Uterus (tissue), 3 donors: ENCODE measurements at regions not wholly inside any gene's neighbourhood (a gene's known extent, or its start where the extent isn't known, plus 50 kb on each side); places are given as distances from the start of the nearest gene placed in this dataset.

Experiments
- DNase-seq, 2 donors: peaks; one replicate each; pipeline ENCODE4 v3.0.0-alpha.2; 2019 to 2020
- H3K27ac ChIP-seq, 2 donors: fragments of 200-600 bp; sonication (generic); 1 replicate in 1 of 2; 2 replicates in 1 of 2; pipeline ENCODE4 v1.5.1; 2016 to 2018
- H3K27me3 ChIP-seq, 2 donors: fragments of 200-600 bp; sonication (generic); one replicate each; pipeline ENCODE4 v1.5.1; 2018 to 2019; ENCODE audit warnings: control low read depth in 1 of 2
- H3K36me3 ChIP-seq, 2 donors: fragments of 200-600 bp; sonication (generic); one replicate each; pipeline ENCODE4 v1.5.1; 2019; ENCODE audit warnings: control low read depth in 1 of 2
- H3K4me1 ChIP-seq, 2 donors: fragments of 200-600 bp; sonication (generic); one replicate each; pipeline ENCODE4 v1.5.1; 2018 to 2019; ENCODE audit warnings: control low read depth in 1 of 2
- H3K4me3 ChIP-seq, 2 donors: fragments of 200-600 bp; sonication (generic); 1 replicate in 1 of 2; 2 replicates in 1 of 2; pipeline ENCODE4 v1.5.1; 2018 to 2019; ENCODE audit warnings: mild to moderate bottlenecking in 1 of 2
- H3K9me3 ChIP-seq, 2 donors: fragments of 200-600 bp; sonication (generic); one replicate each; pipeline ENCODE4 v1.5.1; 2019; ENCODE audit warnings: control low read depth in 1 of 2
- POLR2A ChIP-seq, 2 donors: fragments of 450-650 bp; IDR thresholded peaks; one replicate each; pipeline ENCODE4 v1.6.1; 2016; ENCODE audit warnings: antibody characterized with exemption in 2 of 2, mild to moderate bottlenecking in 1 of 2, moderate library complexity in 1 of 2
- intact Hi-C: fragments of 100-400 bp; cut with DNase I; formaldehyde crosslinking; loops from one replicate; pipeline ENCODE4 v1.15.1; 2023; ENCODE audit warnings: low total_unique reads
- TF ChIP-seq, protein P1 (sequence below), 4 experiments: fragments of 200-600 bp in 2 of 4; fragments of 450-650 bp in 2 of 4; sonication (generic) in 2 of 4; IDR thresholded peaks; one replicate each; pipeline ENCODE4 v1.5.1; 2016 to 2019; ENCODE audit warnings: antibody characterized with exemption in 4 of 4, mild to moderate bottlenecking in 2 of 4, moderate library complexity in 1 of 4
- donor health status: DM: yes; HTN: yes; CAD: no.

DNA sequence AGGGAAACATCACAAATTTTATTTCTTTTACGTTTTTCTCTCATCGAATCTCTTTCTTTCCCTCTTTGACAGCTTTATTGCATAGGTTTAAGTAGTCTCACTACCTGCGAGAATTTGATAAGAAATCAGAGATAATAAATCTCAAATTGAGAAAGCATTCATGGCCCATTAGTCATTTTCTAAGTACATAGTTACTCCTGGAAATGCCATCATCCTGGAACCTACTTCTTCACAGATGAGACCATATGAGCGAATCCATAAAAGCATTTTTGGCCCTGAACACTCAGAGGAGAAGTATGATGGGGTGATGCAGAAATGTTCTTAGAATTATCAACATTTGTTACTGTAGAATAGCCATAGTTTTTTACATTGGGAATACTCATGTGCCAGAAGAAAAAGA, 138.0 kb upstream of the ARHGAP28 start:
- intact Hi-C loops: no loop called here
- Histone ChIP-seq H3K4me3 (no peak overlapping the region), H3K27ac (no peak overlapping the region), H3K27me3 (no peaks in the 10 kb centered on the region), H3K9me3 (peaks cover 0 to 2% of the 10 kb centered on the region in 2 donors), H3K36me3 (no peaks in the 10 kb centered on the region), H3K4me1 (no peaks in the 10 kb centered on the region)
- no peak for DNase-seq
- TF ChIP-seq, protein P1, sequence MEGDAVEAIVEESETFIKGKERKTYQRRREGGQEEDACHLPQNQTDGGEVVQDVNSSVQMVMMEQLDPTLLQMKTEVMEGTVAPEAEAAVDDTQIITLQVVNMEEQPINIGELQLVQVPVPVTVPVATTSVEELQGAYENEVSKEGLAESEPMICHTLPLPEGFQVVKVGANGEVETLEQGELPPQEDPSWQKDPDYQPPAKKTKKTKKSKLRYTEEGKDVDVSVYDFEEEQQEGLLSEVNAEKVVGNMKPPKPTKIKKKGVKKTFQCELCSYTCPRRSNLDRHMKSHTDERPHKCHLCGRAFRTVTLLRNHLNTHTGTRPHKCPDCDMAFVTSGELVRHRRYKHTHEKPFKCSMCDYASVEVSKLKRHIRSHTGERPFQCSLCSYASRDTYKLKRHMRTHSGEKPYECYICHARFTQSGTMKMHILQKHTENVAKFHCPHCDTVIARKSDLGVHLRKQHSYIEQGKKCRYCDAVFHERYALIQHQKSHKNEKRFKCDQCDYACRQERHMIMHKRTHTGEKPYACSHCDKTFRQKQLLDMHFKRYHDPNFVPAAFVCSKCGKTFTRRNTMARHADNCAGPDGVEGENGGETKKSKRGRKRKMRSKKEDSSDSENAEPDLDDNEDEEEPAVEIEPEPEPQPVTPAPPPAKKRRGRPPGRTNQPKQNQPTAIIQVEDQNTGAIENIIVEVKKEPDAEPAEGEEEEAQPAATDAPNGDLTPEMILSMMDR (IDR thresholded peaks at IDR 0.05): no peak
- TF ChIP-seq POLR2A (IDR thresholded peaks at IDR 0.05): no peak

DNA sequence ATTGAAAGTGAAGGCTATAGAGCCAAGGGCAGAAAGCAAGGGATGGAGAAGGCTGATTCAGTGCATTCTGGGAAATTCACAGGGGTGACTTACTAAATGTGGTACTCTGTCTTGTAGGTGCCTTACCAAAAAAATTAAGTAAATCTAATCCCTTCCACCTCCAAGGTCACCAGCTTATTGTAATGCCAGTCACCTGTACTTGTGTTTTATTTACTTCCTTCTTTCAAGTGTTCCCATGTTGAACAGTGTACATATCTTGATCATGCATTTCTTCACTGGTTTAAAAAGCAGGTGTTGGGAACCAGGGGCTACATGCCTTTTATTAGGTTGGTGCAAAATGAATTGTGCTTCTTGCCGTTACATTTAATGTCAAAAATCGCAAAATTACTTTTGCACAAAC, 137.0 kb upstream of the ARHGAP28 start:
- Histone ChIP-seq H3K27me3 (no peaks in the 10 kb centered on the region), H3K36me3 (no peaks in the 10 kb centered on the region), H3K4me3 (no peak overlapping the region), H3K9me3 (peaks cover 0 to 2% of the 10 kb centered on the region in 2 donors), H3K4me1 (no peaks in the 10 kb centered on the region), H3K27ac (no peak overlapping the region)
- no peak for DNase-seq
- TF ChIP-seq, protein P1 (IDR thresholded peaks at IDR 0.05): no peak
- TF ChIP-seq POLR2A (IDR thresholded peaks at IDR 0.05): no peak
- intact Hi-C loops: no loop called here

DNA sequence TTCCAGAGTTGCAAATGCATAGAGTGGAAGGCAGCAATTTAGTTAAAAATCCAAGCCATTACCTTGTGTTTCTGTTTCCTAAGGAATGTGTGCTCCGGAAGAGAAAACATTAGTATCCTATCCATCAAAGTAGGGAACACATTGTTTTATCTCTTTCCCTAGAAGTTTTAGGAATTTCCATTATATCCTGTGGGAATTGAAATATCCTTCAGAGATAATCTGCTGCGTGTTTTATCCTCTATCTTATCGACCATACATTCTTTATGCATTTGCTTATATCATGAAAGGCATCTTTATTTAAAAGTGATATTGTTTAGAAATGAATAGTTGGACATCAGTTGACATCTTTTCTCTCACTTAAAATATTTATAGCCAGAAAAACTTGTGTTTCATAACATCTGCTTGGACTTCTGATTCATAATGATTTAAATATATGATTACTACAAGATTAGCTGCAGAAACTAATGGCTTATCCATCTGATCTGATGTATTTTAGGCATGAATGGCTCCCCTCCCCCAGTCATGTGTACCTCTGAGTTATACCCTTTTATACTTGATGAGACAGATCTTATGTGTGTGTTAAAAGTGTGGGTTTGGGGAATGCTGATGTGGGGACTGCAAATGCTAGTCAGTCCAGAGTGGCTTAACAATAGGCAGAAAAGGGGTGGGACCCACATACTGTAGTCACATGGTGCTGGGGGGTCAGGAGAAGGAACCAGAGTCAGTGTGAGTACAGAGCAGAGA, 136.2 kb upstream of the ARHGAP28 start:
- intact Hi-C loops: no loop called here
- no peak overlapping the region for H3K4me3 ChIP-seq
- peaks cover 0 to 2% of the 10 kb centered on the region in 2 donors for H3K9me3 ChIP-seq
- H3K27me3 ChIP-seq: no peaks in the 10 kb centered on the region
- TF ChIP-seq, protein P1 (IDR thresholded peaks at IDR 0.05): no peak
- TF ChIP-seq POLR2A (IDR thresholded peaks at IDR 0.05): no peak
- no peak overlapping the region for H3K27ac ChIP-seq
- DNase-seq: no peak
- H3K4me1 ChIP-seq: no peaks in the 10 kb centered on the region
- no peaks in the 10 kb centered on the region for H3K36me3 ChIP-seq

- TF ChIP-seq, protein P1 (IDR thresholded peaks at IDR 0.05): no peak
- TF ChIP-seq POLR2A (IDR thresholded peaks at IDR 0.05): no peak
- Histone ChIP-seq H3K9me3 (peaks cover 0 to 2% of the 10 kb centered on the region in 2 donors), H3K4me3 (no peak overlapping the region), H3K36me3 (no peaks in the 10 kb centered on the region), H3K4me1 (no peaks in the 10 kb centered on the region), H3K27me3 (no peaks in the 10 kb centered on the region), H3K27ac (no peak overlapping the region)
- no peak for DNase-seq
- intact Hi-C loops: no loop called here
These were observed 133.8 kb upstream of the ARHGAP28 start for GRCh38 chr18:6595666-6596065.

GRCh38 chr18:6598657-6599056, 130.9 kb upstream of the ARHGAP28 start:
- no peaks in the 10 kb centered on the region for H3K27me3 ChIP-seq
- no peak for TF ChIP-seq POLR2A (IDR thresholded peaks at IDR 0.05)
- TF ChIP-seq, protein P1 (IDR thresholded peaks at IDR 0.05): no peak
- no peak overlapping the region for H3K27ac ChIP-seq
- H3K4me1 ChIP-seq: no peaks in the 10 kb centered on the region
- no peak overlapping the region for H3K4me3 ChIP-seq
- H3K36me3 ChIP-seq: no peaks in the 10 kb centered on the region
- intact Hi-C loops: no loop called here
- no peaks in the 10 kb centered on the region for H3K9me3 ChIP-seq
- no peak for DNase-seq
